GM23338 (cell line): ENCODE measurements at regions not wholly inside any gene's neighbourhood (a gene's known extent, or its start where the extent isn't known, plus 50 kb on each side); places are given as distances from the start of the nearest gene placed in this dataset.

ENCODE experiments used
- CREB1 ChIP-seq: fragments of 250-450 bp; sonication (Bioruptor Pico); IDR thresholded peaks from 2 replicates; pipeline ENCODE4 v1.5.0; 2020; ENCODE audit warnings: low read depth, mild to moderate bottlenecking, moderate library complexity
- CTCF ChIP-seq, 2 experiments: fragments of 200-600 bp in 1 of 2; sonication (generic) in 1 of 2; conservative IDR thresholded peaks; 2 replicates each; pipeline versions ENCODE4 v1.5.1 to v1.6.1; 2016 to 2017; ENCODE audit warnings: antibody characterized with exemption in 2 of 2, low read depth in 2 of 2, mild to moderate bottlenecking in 2 of 2, moderate library complexity in 1 of 2
- ETS1 ChIP-seq: IDR thresholded peaks from 2 replicates; pipeline ENCODE4 v1.6.1; 2016; ENCODE audit warnings: antibody characterized with exemption
- EZH2 ChIP-seq: fragments of 200-600 bp; sonication (generic); IDR thresholded peaks from one replicate; pipeline ENCODE4 v1.8.0; 2017; ENCODE audit warnings: antibody characterized with exemption, mild to moderate bottlenecking, low read depth; ENCODE audit not compliant: unreplicated experiment
- EZH2phosphoT487 ChIP-seq: fragments of 200-600 bp; sonication (generic); IDR thresholded peaks from one replicate; pipeline ENCODE4 v1.8.1; 2018; ENCODE audit warnings: antibody characterized with exemption; ENCODE audit not compliant: unreplicated experiment
- JUNB ChIP-seq: IDR thresholded peaks from one replicate; pipeline ENCODE4 v1.6.1; 2016; ENCODE audit warnings: antibody characterized with exemption; ENCODE audit not compliant: unreplicated experiment
- NANOG ChIP-seq: IDR thresholded peaks from 2 replicates; pipeline ENCODE4 v1.6.1; 2016; ENCODE audit warnings: antibody characterized with exemption, borderline replicate concordance
- POLR2AphosphoS5 ChIP-seq: IDR thresholded peaks from 2 replicates; pipeline ENCODE4 v1.6.1; 2016; ENCODE audit warnings: antibody characterized with exemption, low read depth
- REST ChIP-seq: IDR thresholded peaks from one replicate; pipeline ENCODE4 v1.6.1; 2018; ENCODE audit warnings: antibody characterized with exemption; ENCODE audit not compliant: unreplicated experiment
- STAT1 ChIP-seq: IDR thresholded peaks from one replicate; pipeline ENCODE4 v1.6.1; 2016; ENCODE audit warnings: antibody characterized with exemption; ENCODE audit not compliant: unreplicated experiment
- ZNF114 ChIP-seq: fragments of 250-450 bp; sonication (Bioruptor Pico); IDR thresholded peaks from 2 replicates; pipeline ENCODE4 v1.5.0; 2020; ENCODE audit warnings: mild to moderate bottlenecking, moderate library complexity
- ZNF331 ChIP-seq: fragments of 250-450 bp; sonication (Bioruptor Pico); IDR thresholded peaks from 2 replicates; pipeline ENCODE4 v1.5.0; 2020; ENCODE audit warnings: low read depth, mild to moderate bottlenecking, moderate library complexity
- TF ChIP-seq, protein P1 (sequence below): fragments of 250-450 bp; sonication (Bioruptor Pico); IDR thresholded peaks from 2 replicates; pipeline ENCODE4 v1.5.0; 2020; ENCODE audit warnings: mild to moderate bottlenecking, moderate library complexity

DNA sequence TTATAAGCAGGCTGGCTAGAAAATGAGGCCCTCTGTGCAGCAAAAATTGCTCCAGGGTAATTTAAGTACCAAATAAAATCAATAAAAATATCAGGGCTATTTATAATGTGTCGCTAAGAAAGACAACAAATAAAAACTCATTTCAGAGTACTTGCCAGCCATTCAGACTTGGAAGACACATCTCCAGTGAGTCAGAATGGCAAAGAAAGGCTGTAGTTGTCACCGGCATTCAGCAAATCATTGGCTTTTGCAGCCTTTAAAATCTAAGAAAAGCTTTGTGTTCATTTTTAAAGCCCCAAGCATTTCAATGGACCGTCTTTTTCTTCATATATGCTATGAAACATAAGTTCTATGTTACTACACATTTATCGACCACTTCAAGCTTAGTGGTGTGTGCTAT is 141.1 kb upstream of the HNMT start:
- TF ChIP-seq CTCF (conservative IDR thresholded peaks at IDR 0.05; ENCODE audit: low read depth in 2 of 2) = no peak
- no peak for TF ChIP-seq POLR2AphosphoS5
- TF ChIP-seq ETS1 = no peak
- no peak for TF ChIP-seq CREB1 (CRISPR knock-in tag)
- TF ChIP-seq REST = no peak
- no peak for TF ChIP-seq ZNF331 (CRISPR knock-in tag)
- no peak for TF ChIP-seq EZH2
- TF ChIP-seq EZH2phosphoT487 = no peak
- TF ChIP-seq JUNB = no peak
- TF ChIP-seq, protein P1, sequence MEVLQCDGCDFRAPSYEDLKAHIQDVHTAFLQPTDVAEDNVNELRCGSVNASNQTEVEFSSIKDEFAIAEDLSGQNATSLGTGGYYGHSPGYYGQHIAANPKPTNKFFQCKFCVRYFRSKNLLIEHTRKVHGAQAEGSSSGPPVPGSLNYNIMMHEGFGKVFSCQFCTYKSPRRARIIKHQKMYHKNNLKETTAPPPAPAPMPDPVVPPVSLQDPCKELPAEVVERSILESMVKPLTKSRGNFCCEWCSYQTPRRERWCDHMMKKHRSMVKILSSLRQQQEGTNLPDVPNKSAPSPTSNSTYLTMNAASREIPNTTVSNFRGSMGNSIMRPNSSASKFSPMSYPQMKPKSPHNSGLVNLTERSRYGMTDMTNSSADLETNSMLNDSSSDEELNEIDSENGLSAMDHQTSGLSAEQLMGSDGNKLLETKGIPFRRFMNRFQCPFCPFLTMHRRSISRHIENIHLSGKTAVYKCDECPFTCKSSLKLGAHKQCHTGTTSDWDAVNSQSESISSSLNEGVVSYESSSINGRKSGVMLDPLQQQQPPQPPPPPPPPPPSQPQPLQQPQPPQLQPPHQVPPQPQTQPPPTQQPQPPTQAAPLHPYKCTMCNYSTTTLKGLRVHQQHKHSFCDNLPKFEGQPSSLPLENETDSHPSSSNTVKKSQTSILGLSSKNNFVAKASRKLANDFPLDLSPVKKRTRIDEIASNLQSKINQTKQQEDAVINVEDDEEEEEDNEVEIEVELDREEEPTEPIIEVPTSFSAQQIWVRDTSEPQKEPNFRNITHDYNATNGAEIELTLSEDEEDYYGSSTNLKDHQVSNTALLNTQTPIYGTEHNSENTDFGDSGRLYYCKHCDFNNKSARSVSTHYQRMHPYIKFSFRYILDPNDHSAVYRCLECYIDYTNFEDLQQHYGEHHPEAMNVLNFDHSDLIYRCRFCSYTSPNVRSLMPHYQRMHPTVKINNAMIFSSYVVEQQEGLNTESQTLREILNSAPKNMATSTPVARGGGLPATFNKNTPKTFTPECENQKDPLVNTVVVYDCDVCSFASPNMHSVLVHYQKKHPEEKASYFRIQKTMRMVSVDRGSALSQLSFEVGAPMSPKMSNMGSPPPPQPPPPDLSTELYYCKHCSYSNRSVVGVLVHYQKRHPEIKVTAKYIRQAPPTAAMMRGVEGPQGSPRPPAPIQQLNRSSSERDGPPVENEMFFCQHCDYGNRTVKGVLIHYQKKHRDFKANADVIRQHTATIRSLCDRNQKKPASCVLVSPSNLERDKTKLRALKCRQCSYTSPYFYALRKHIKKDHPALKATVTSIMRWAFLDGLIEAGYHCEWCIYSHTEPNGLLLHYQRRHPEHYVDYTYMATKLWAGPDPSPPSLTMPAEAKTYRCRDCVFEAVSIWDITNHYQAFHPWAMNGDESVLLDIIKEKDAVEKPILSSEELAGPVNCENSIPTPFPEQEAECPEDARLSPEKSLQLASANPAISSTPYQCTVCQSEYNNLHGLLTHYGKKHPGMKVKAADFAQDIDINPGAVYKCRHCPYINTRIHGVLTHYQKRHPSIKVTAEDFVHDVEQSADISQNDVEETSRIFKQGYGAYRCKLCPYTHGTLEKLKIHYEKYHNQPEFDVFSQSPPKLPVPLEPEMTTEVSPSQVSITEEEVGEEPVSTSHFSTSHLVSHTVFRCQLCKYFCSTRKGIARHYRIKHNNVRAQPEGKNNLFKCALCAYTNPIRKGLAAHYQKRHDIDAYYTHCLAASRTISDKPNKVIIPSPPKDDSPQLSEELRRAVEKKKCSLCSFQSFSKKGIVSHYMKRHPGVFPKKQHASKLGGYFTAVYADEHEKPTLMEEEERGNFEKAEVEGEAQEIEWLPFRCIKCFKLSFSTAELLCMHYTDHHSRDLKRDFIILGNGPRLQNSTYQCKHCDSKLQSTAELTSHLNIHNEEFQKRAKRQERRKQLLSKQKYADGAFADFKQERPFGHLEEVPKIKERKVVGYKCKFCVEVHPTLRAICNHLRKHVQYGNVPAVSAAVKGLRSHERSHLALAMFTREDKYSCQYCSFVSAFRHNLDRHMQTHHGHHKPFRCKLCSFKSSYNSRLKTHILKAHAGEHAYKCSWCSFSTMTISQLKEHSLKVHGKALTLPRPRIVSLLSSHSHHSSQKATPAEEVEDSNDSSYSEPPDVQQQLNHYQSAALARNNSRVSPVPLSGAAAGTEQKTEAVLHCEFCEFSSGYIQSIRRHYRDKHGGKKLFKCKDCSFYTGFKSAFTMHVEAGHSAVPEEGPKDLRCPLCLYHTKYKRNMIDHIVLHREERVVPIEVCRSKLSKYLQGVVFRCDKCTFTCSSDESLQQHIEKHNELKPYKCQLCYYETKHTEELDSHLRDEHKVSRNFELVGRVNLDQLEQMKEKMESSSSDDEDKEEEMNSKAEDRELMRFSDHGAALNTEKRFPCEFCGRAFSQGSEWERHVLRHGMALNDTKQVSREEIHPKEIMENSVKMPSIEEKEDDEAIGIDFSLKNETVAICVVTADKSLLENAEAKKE = no peak
- TF ChIP-seq NANOG = no peak
- no peak for TF ChIP-seq ZNF114 (CRISPR knock-in tag)
- TF ChIP-seq STAT1 = no peak
